Tibial artery (tissue), 4 donors: ENCODE measurements at regions not wholly inside any gene's neighbourhood (a gene's known extent, or its start where the extent isn't known, plus 50 kb on each side); places are given as distances from the start of the nearest gene placed in this dataset.

Experiments used
- DNase-seq, 2 donors: peaks; one replicate each; pipeline ENCODE4 v3.0.0-alpha.2; 2019
- H3K27ac ChIP-seq, 2 donors: fragments of 200-600 bp; sonication (generic) in 1 of 2; 1 replicate in 1 of 2; 2 replicates in 1 of 2; pipeline ENCODE4 v1.5.1; 2018 to 2019; ENCODE audit warnings: mild to moderate bottlenecking in 1 of 2
- H3K27me3 ChIP-seq, 2 donors: fragments of 200-600 bp; sonication (generic) in 1 of 2; one replicate each; pipeline versions ENCODE4 v1.5.1 to v1.6.0; 2016 to 2019
- H3K36me3 ChIP-seq, 3 donors: fragments of 200-600 bp; sonication (generic) in 2 of 3; one replicate each; pipeline ENCODE4 v1.5.1; 2016 to 2019; ENCODE audit warnings: mild to moderate bottlenecking in 2 of 3
- H3K4me1 ChIP-seq, 4 donors: fragments of 200-600 bp; sonication (generic) in 2 of 4; 1 replicate in 3 of 4; 2 replicates in 1 of 4; pipeline ENCODE4 v1.5.1; 2016 to 2019
- H3K4me3 ChIP-seq, 2 donors: fragments of 200-600 bp; sonication (generic) in 1 of 2; 1 replicate in 1 of 2; 2 replicates in 1 of 2; pipeline ENCODE4 v1.5.1; 2018 to 2019; ENCODE audit warnings: mild to moderate bottlenecking in 2 of 2
- H3K9me3 ChIP-seq, 3 donors: fragments of 200-600 bp; sonication (generic) in 1 of 3; one replicate each; pipeline ENCODE4 v1.5.1; 2016 to 2019
- intact Hi-C: fragments of 100-400 bp; cut with DNase I; formaldehyde crosslinking; loops from one replicate; pipeline ENCODE4 v1.15.0; 2023; ENCODE audit warnings: low total_unique reads
- TF ChIP-seq, protein P1 (sequence below), 2 experiments: fragments of 200-600 bp in 1 of 2; fragments of 450-650 bp in 1 of 2; IDR thresholded peaks; one replicate each; pipeline ENCODE4 v1.5.1; 2017 to 2019; ENCODE audit warnings: antibody characterized with exemption in 2 of 2, mild to moderate bottlenecking in 1 of 2, moderate library complexity in 1 of 2

DNA sequence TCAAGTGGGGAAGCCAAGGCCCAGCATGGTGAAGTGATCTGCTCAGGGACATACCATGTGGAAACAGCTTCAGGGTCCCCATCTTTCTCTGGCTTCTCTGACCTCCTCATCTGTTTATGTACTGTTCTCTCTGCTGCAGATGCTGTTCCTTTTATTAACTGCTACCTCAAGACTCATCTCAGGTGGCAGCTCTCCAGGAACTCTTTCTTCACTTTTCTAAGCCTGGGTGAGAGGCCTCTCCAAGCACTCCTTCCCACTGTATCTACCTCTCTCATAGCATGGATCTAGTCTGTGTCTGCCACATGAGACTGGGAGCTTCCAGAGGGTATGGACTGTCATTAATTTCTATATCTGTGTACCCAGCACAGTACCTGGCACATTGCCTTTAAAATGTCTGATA lies 73.4 kb upstream of the PPM1J start:
- no peaks in the 10 kb centered on the region for H3K9me3 ChIP-seq
- no peak for DNase-seq
- H3K4me1 ChIP-seq, result no peaks in the 10 kb centered on the region
- no peaks in the 10 kb centered on the region for H3K27me3 ChIP-seq
- no peak overlapping the region for H3K27ac ChIP-seq
- no peak overlapping the region for H3K4me3 ChIP-seq
- intact Hi-C loops, result no loop called here
- TF ChIP-seq, protein P1, sequence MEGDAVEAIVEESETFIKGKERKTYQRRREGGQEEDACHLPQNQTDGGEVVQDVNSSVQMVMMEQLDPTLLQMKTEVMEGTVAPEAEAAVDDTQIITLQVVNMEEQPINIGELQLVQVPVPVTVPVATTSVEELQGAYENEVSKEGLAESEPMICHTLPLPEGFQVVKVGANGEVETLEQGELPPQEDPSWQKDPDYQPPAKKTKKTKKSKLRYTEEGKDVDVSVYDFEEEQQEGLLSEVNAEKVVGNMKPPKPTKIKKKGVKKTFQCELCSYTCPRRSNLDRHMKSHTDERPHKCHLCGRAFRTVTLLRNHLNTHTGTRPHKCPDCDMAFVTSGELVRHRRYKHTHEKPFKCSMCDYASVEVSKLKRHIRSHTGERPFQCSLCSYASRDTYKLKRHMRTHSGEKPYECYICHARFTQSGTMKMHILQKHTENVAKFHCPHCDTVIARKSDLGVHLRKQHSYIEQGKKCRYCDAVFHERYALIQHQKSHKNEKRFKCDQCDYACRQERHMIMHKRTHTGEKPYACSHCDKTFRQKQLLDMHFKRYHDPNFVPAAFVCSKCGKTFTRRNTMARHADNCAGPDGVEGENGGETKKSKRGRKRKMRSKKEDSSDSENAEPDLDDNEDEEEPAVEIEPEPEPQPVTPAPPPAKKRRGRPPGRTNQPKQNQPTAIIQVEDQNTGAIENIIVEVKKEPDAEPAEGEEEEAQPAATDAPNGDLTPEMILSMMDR (IDR thresholded peaks at IDR 0.05), result no peak
- H3K36me3 ChIP-seq, result no peaks in the 10 kb centered on the region

DNA sequence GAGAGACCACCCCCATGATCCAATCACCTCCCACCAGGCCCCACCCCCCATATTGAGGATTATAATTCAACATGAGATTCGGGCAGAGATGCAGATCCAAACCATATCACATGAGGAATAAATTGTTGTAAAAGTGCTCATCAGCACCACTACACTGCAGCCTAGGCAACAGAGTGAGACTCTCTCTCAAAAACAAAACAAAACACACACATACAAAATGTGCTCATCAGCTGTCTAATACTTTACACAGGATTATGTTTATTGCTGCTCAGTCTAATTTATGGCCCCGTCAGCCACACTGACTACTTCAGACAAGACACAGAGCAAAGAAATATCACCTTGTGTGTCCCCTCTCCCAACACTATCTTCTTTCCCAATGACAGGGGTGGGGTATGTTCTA lies 72.9 kb upstream of the PPM1J start:
- Histone ChIP-seq H3K36me3 (no peaks in the 10 kb centered on the region), H3K4me1 (no peaks in the 10 kb centered on the region), H3K4me3 (no peak overlapping the region), H3K27me3 (no peaks in the 10 kb centered on the region), H3K27ac (no peak overlapping the region), H3K9me3 (no peaks in the 10 kb centered on the region)
- TF ChIP-seq, protein P1 (IDR thresholded peaks at IDR 0.05), result no peak
- no peak for DNase-seq
- intact Hi-C loops, result no loop called here

DNA sequence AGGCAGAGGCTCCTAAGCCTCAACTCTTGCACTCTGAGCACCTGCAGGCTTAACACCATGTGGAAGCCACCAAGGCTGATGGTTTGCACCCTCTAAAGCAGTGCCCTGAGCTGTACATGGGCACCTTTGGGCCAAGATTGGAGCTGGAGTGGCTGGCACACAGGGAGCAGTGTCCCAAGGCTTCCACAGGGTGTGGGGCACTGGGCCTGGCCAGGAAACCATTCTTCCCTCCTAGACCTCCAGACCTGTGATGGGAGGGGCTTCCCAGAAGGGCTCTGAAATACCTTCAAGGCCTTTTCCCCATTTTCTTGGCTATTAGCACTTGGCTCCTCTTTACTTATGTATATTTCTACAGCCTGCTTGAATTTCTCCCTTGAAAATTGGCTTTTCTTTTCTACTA lies 67.9 kb upstream of the PPM1J start:
- intact Hi-C loops, result no loop called here
- TF ChIP-seq, protein P1 (IDR thresholded peaks at IDR 0.05), result no peak

DNA sequence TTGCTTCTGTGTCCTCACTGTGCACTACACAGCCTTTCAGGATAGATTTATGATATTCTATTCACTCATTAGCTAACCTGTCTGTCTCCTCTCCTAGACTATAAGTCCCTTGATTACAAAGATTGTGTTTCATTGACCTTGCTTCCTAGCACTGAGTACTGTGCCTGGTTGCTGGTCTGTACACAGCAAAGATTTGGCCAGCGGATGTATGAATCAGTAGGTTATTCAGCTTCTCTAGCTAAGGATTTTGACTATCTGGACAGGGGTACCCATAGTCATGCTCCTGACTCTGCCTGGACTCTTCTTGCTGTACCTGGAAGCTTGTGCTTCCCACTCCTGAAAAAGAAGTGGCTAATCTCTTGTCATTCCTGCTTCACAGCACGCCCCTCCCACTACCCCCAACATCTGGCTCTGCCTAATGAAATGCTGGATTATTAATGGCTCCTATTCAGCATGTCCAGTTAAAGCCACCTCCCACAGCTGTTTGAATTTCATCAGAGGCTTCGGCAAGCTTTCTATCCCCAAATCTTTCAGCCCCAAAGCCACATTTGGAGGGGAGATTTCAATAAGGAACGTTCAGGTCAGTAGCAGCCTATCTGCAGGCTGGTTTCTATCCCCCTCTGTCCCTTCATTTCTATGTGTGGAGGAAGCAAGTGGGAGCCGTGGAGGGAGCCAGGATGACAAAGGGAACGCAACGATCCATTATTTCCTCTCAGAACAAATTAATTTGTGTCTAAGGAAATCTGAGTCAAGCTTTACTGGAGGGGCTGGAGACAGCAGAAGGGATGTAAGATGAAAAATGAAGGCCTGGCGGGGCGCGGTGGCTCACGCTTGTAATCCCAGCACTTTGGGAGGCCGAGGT lies 64.8 kb upstream of the PPM1J start:
- intact Hi-C loops, result no loop called here
- H3K4me1 ChIP-seq, result no peaks in the 10 kb centered on the region
- DNase-seq, result no peak
- no peaks in the 10 kb centered on the region for H3K9me3 ChIP-seq
- TF ChIP-seq, protein P1 (IDR thresholded peaks at IDR 0.05), result no peak
- H3K27ac ChIP-seq, result no peak overlapping the region
- H3K27me3 ChIP-seq, result peaks cover 0 to 4% of the 10 kb centered on the region in 2 donors
- H3K4me3 ChIP-seq, result no peak overlapping the region
- H3K36me3 ChIP-seq, result no peaks in the 10 kb centered on the region

More for the DNA sequence above, 67.9 kb upstream of the PPM1J start:
- Histone ChIP-seq H3K27me3 (no peaks in the 10 kb centered on the region), H3K27ac (no peak overlapping the region), H3K9me3 (no peaks in the 10 kb centered on the region), H3K4me1 (no peaks in the 10 kb centered on the region), H3K4me3 (no peak overlapping the region), H3K36me3 (no peaks in the 10 kb centered on the region)
- DNase-seq, result no peak

GRCh38 chr1:112778137-112778536 lies 63.0 kb upstream of the PPM1J start:
- intact Hi-C loops, result no loop called here
- Histone ChIP-seq H3K27ac (no peak overlapping the region), H3K27me3 (peaks cover 0 to 4% of the 10 kb centered on the region in 2 donors), H3K36me3 (no peaks in the 10 kb centered on the region), H3K4me3 (no peak overlapping the region), H3K4me1 (no peaks in the 10 kb centered on the region), H3K9me3 (no peaks in the 10 kb centered on the region)
- no peak for DNase-seq
- TF ChIP-seq, protein P1 (IDR thresholded peaks at IDR 0.05), result no peak
